ENCODE measurements at regions not wholly inside any gene's neighbourhood (a gene's known extent, or its start where the extent isn't known, plus 50 kb on each side); places are given as distances from the start of the nearest gene placed in this dataset.

DNA sequence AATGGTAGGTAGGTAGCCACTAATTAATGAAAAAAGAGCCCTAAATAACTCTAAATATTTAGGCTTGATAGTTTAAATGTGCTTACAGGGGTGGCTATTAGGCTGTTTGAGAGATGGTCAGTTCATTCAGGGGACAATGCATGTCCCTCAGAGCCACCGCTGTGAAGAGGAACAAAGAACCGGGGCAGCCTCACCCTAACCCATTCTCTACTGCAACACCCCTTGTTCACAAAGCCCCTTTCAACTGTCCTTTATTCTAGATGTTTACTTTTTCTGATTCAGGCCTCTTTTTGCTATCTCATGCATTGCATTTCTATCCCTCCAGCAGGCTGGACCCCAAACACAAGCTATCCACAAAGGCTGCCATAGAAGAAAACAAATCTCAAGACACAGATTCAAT lies 906.7 kb downstream of the NR2F1-AS1 start:
- TF ChIP-seq CTCF (IDR thresholded peaks at IDR 0.05) (no peak), POLR2A (IDR thresholded peaks at IDR 0.05) (no peak)
